Brain pericyte (primary cell): ENCODE measurements at regions not wholly inside any gene's neighbourhood (a gene's known extent, or its start where the extent isn't known, plus 50 kb on each side); places are given as distances from the start of the nearest gene placed in this dataset.

Source experiments
- DNase-seq: peaks from one replicate; pipeline ENCODE4 v3.0.0-alpha.2; 2012; ENCODE audit warnings: low read depth, low spot score

DNA sequence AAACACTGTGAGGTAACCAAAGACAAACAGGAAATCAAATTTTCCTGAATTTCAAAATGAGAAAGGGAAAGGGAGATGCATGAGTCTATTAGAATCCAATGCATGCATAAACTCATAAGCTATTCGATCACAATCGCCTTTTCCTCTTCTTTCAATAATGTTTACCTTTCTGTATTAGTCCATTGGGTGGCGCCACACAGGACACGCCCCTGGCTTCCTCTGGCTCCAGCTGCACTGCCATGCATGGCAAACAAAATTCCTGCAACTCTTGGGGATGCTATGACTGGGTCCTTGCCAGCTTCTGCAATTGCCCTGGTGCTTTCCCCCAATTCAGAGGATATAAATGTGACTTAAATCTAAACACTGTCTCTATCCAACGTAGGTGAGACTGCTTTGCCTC, 424.5 kb upstream of the PCDH7 start:
- no peak for DNase-seq

DNA sequence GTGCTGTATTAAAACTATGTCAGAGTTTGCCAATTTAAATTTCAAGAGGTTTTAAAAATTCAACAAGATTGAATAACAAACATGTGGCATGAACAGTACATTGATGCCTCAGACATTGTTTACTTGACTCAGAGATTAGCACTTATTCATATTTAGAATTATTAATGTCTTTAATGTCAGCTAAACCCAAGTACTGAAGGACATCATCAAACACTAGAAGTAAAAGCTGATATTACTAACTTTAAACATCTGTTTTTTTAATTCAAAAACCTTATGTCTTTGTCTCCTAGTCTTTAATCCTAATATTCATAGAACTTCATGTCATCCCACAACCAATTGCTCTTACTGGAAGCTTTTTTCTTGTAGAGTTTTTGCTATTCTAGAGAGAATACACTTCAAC, 406.2 kb upstream of the PCDH7 start:
- no peak for DNase-seq

DNA sequence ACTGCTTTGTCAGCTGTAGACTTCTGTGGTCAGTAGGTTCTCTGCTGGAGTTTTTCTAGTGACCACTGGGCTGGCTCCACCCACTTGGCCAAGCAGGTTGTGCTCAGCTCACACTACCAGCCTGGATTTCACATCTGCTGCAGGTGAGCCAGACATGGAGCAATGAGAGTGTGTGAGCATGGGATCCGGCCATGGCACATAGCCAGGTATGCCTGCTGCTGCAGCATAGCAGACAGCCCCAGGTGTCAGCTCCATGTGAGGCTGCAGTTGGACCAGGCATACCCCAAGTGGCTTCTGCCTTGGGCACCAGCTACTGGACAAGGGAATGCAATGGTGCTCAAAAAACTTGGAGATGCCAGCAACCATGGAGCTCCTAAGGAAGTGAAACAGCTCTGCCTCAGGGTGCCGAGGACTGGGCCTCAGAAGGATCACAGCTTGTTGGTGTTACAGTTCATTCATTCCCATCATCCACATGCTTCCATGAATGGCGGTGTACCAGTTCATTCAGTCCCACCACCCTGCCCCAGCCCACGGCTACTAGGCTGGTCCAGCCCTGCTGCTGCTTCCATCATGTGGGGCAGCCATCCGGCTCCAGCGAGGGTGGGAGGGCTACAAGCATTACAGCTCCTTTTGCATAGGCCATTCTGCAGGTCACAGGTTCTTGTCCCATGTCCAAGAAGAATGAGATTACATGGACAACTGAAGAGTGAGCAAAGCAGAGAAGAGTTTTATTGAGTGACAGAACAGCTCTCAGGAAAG, 389.1 kb upstream of the PCDH7 start:
- no peak for DNase-seq

DNA sequence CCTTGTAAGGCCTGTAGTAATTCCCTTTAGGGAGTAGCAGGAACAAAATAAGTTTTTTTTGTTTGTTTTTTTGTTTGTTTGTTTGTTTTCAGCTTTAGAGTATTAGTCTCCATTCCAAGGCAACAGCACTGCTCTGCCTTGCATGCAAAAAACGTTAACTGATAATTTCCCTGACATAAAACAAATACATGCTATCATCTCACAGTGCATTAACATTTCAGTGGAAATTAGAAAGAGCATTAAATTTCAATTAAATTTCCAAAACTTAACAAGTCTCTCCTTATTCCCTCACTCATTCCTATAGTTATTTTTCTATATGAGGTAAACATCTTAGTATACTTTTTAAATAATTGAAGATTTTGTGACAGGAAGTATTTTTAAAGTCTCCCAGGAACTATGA, 378.4 kb upstream of the PCDH7 start:
- DNase-seq, result no peak

DNA sequence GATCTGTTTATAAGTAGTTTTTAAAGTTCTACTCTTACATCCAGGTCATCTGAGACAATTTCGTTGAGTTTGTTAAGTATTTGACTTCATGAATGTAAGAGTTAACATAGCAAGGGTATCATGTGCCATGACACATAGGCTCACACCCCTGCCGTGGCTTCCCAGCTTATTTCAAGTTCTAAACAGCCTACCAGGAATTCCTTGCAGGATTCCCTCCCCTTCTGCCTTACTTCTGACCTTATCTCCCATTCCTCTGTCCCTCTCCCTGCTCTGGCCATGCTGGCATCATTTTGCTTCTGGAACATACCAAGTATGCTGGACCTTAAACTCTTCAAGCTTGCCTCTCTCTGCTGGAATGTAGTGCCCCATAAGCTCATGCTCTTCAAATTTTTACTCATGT, 369.9 kb upstream of the PCDH7 start:
- DNase-seq, result no peak

DNA sequence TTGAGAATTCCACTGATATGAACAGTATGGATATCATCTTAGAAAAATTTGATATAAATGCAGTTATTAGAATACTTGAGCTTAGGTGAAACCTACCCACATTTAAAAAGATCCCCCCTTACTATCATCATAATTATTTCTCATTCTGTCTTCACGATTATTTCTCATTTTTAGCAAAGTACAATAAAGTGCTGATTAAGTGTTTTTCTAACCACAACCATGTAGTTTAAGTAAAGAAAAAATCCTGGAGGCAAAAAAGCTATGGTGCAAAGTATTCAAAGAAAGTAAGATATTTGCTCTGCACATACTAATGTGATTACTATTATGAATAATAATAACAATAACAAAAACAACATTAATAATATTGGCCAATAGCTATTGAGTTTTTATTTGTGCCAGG, 365.6 kb upstream of the PCDH7 start:
- no peak for DNase-seq

DNA sequence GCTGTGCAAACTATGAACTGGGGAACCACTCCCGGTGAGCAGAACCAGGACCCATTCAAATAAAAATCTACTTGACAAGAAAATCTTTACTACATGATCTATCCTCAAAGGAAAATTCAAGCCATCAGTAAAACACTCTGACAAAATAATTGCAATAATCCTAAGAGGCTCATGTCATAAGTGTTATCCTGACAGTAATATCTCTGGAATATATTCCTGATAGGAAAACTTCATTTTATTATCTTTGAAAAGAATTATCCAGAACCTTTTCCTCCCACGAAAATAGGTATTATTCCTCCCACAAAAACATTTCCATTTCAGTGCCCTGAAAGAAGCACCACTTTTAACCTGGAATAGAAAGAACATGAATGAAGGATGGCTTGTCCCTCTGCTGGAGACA, 357.7 kb upstream of the PCDH7 start:
- DNase-seq, result no peak

DNA sequence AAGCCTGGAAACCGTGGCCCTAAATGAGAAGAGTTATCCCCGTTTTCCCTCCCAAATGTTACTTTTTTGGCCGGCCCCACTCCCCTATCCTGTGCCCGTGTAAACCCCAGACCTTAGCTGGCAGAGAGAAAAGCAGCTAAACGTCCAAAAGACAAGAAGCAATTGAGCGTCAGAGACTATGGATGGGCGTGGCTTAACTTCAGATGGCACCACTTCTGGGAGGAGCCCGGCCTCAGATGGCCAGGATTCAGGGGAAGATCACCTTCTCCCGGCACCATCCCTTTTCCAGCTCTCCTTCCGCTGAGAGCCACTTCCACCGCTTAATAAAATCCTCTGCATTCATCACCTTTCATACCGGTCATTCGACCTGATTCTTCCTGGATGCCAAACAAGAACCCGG, 350.1 kb upstream of the PCDH7 start:
- DNase-seq, result no peak

DNA sequence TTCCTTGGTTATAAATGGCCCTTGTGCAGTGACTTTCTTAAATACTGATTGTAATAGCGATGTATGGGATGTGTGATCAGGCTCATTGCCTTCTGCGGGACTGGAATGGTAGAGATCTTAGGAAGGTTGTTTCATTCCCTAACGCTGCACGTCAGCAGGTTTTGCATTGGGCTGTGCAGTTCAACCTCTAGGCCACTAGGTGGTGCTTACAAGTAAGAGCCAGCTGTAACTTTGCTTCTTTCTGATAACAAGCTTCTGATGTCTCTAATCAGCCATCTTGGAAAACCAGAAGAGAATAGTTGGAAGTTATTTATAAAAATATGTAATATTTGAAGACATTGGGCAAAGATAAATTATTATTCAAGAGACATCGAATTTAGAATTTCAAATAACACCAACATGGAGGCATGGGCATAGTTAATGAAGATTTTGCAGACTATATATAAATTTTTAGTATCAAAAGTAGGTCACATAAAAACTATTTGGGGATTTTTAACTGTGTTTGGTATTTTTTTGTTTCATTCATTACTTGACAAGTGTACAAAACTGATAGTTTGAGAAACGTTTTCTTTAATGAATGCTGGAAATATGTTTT, 339.7 kb upstream of the PCDH7 start:
- peak; percentile 5 for DNase-seq

DNA sequence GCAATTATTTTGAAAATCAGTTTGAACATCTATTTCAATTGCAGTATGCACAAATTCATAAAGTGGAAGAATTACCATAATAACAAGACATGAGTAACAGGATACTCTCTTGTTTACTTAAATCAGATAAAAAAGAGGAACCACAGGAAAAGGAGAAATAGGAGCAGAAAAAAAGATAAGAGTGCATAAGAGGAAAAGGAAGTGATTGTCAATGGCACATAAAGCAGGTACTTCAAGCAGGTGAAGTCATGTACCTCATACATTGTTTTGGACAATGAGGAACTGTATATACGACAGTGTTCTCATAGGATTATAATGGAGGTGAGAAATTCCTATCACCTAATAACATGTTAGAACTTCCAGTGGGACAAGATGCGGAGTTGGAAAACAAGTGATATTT, 334.5 kb upstream of the PCDH7 start:
- DNase-seq, result no peak

DNA sequence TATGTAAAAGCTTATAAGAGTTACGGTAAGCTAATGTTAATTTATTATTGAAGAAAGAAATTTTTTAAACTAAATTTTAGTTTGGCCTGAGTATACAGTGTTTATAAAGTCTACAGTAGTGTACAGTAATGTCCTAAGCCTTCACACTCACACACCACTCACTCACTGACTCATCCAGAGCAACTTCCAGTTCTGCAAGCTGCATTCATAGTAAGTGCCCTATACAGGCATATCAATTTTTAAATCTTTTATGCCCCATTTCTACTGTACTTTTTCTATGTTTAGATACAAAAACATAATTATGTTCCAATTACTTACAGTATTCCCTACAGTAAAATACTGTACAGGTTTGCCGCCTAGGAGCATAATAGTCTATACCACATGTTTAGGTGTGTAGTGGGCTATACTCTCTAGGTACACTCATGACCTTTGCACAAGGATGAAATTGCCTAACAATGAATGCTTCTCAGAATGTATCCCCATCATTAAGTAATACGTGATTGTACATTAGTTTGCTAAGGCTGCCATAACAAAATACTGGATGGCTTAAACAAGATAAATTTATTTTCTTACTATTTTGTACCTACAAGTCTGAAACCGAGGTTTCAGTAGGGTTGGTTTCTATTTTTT, 333.8 kb upstream of the PCDH7 start:
- no peak for DNase-seq

DNA sequence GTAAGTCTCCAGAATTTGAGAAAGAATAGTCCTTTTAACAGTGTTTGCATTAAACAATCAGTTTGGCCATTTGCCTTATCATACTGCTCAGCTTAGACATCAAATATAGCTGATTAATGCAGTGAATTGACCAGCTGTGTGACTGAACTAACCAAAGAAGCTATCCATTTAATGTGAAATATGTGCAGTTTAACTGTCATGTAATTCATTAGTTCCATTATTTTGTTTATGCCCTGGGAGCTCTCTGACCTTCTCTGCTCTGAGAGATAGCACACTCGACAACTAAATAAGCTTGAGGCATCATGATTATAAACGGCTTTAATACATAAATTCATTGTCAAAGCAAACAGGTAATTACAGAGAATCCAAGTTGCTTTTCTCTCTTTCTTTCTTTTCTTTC, 324.3 kb upstream of the PCDH7 start:
- no peak for DNase-seq

DNA sequence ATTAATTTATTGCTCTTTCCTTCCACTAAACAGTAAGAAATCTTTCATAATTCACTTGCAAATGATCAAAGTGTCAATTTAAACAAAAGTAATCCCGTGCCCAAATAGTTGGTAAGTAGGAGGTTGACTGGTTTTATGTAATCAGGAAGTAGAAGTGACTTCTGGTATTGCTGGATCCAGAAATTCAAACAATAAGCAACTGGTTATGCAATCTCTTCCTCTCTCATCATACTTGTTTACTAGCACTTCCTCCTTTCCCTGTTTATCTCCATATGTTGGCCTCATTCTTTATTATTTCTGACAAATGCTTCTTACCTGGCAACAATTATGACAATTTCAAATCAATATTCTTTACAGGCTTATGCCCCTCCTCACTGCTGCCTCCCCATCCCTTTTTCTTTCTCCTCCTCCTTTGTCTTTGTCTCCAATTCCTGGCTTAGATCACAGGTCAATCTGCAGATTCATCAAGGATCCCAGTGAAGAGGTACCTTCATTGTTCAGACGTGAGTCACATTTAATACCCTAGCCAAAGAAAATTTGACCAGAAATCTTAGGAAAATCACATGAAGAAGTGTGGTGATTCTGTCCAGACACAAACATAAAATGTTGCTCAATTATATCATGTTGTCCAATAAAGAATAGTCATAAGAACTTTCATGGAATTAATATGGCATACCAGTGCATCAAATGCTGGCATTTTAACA, 323.2 kb upstream of the PCDH7 start:
- DNase-seq, result no peak

DNA sequence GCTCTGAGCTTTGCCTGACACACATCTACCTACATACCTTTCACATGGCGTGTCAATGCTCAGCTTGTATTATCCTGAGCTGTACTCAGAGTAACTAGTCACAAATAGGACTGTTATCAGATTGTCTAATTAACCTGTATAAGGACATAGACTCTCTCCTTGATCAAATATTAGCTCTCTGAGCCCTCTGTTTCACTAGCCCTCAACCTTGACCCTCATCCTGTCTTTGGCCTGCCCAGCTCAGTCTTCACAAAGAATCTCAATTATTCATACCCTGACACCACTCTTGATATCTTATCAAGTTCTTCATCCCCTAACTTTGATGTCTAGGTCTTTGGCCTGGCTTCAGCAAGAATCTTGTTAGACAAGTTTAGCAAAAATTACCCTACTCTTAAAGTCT, 320.7 kb upstream of the PCDH7 start:
- no peak for DNase-seq

DNA sequence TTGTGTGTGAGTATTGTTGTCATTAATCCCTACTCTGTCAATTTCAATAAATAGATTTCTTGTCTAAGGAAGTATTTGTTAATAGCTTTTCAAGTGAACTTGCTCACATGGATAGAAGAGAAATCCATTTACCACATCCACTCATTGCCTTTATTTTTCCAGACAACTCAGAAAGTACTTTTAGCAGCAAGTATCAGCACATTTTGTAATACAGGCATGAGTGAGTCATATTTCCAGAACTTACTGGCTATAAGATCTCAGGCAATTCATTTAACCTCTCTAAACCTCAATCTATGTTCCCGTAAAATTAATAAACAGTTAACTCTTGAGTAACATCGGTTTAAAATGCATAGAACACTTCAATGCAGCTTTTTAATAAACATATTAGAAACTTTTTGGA, 317.9 kb upstream of the PCDH7 start:
- DNase-seq, result no peak

DNA sequence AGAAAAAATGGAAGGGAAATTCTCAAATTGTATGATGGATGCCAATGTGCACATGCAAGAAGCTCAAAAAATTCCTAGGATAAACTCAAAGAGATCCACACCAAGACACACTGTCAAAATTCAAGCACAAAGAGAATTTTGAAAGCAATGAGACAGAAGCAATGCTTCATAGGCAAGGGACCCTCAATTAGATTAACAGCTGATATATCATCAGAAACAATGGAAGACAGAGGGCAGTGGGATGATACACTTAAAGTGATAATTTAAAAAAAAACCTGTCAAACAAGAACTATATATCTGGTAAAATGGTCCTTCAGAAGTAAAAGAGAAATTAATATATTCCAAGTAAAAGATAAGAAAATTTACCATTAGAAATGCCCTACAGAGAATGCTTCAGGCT, 306.3 kb upstream of the PCDH7 start:
- no peak for DNase-seq

DNA sequence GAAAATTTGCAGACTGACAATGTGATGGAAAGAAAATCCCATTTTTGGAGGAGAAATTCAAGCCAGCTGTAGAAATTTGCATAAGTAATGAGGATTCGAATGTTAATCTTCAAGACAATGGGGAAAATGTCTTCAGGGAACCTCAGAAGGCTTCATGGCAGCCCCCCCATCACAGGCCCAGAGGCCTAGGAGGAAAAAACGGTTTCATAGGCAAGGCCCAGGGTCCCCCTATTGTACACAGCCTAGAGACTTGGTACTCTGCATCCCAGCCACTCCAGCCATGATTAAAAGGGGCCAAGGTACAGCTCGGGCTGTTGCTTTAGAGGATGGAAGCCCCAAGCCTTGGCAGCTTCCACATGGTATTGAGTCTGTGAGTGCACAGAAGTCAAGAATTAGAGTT, 303.6 kb upstream of the PCDH7 start:
- DNase-seq, result peak; percentile 1

DNA sequence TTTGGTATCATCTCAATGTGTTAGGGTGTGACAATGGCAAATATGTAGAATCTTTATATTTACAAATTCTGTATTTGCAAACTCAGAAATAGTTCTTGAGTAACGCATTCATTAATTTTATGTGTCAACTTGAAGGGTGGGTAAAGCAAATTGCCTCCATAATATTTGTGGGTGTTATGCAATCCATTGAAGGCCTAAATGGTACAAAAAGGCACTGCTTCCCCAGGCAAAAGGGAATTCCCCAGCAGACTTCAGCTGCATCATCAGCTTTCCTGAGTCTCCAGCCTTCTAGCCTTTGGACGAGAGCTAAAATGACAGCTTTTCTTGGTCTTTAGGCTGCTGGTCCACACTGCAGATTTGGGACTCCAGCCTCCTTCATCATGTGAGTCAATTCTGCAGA, 292.2 kb upstream of the PCDH7 start:
- no peak for DNase-seq

DNA sequence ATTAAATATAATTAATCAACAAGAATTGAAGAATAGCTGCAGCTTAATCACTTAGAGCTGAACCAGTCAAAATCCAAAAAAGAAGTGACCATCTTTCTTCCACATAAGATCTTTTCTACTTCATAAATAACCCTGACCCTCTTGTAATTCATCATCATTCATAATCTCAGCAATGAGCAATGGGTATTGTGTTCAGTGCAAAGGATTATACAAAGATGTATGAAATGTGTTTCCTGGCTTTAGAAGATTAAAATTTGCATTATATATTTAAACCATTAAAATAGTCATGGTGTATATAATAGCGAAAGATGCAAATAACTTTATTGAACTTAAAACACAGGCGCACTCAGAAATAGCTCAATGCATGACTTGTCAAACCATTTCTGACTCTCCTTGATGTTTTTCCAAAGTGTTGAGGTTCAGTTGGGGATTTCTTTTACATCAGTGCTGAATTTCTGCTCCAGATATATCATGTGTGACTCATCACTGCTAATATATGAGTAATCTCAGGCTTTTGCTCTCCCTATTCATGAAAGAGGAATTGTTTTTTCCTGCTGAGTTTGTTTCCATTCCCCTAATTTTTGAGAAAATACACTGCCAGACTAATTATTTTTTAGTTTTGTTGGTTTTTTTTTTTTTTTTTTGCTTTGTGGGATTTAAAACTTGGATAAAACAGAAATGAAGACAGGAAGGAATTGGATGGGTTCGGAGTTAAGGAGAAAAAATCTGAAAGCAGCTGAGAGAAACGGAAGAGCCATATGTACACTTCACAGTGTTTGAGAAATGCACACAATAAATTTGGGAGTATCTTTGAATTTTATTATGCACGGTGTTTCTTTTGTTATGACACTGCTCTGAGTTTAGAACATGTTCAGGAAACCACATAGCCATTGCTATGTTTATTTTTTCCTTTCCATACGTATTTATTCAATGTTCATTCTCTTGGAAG, 290.1 kb upstream of the PCDH7 start:
- peak; percentile 8 for DNase-seq

DNA sequence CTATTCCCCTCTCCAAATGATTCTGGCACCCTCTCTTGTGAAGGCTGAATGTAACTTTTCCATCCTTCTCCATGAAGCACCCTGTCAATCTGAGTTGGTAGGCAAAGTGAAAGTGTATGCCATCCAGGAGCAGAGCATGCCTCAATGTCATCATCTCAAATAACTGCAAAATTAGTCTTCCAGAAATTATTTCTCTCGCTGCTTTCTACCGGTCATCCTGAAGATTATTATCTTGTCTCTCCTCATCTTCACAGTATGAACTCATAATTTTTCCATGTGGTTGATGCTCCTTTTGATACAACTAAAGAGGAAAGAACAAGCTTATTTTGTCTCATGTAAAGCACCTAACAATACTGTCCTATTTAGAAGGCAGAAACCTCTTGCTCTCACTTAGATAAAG, 285.5 kb upstream of the PCDH7 start:
- no peak for DNase-seq

DNA sequence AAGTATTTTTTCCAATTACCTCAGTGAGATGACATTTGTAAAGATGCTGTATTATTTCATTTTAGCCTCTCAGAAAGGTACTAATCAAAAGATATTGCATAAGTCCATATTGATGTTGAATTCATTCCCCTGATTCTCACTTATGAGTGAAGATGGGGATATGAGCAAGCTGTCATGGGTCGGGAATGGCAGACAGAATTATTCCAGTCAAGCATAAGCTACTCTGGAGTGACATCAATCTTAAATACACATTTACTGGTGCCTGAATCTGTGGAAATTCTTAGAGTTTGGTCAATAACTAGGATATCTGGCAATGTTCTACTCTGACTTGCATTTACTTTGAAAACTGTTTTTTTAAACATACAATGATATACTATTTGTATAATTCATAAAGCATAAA, 283.8 kb upstream of the PCDH7 start:
- DNase-seq, result no peak

DNA sequence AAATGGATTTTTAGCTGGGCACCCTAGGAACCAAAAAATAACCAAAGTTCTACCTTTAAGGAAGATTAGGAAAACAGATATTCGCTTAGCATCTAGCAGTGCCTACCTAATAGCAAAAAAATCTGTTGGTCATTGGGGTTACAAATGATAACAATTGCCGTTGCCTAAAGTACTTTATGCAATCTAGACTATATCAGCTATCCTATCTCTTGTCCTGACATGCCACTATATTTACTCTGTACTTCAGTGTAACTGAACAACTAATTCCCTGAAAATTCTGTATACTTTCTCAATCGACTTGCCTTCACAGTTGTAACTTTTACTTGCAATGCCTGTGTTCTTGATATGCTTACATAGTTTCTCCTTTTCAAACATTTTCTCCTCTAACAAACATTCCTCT, 282.9 kb upstream of the PCDH7 start:
- DNase-seq, result no peak
